ENCODE measurements at regions not wholly inside any gene's neighbourhood (a gene's known extent, or its start where the extent isn't known, plus 50 kb on each side); places are given as distances from the start of the nearest gene placed in this dataset.

DNA sequence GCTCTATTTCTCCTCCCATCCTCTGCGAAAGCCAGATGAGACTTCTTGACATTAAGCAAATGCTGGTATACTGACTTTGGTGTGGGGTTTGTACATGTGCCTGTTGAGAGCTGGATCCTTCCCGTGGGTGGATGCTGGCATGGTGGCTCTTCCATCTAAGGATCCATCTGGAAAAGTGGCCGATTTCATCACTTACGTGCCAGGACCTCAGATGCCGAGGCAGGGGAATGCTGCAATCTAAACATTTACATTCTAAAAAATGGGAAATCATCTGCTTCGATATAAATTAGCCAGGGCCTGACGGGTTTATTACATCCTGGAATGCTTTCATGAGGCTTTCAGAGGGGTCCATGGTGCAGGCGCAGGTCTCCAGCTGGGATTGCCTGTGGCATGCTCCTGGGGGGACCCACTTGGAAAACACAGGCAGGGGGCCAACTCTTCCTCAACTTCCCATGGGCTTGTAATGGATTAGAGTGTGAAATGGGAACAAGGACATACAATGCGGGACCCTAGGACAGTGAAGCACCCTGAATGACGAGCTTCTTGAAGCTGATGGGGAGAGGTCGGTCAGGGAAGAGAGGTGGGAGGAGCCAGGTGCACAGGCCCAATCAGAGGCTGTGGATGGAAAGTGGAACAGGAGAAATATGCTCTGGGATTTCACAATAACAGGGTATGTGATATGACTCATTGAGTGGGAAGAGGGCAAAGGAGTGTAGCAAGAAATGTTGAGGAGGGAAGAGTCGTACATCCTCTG is 105.5 kb upstream of the PITX1 start:
- Mint-ChIP-seq H3K27me3 (ENCODE audit: low read depth) (peaks cover 2% of the 10 kb centered on the region), H3K27ac (no peak overlapping the region)
- intact Hi-C loops (cut with micrococcal nuclease), result no loop called here

DNA sequence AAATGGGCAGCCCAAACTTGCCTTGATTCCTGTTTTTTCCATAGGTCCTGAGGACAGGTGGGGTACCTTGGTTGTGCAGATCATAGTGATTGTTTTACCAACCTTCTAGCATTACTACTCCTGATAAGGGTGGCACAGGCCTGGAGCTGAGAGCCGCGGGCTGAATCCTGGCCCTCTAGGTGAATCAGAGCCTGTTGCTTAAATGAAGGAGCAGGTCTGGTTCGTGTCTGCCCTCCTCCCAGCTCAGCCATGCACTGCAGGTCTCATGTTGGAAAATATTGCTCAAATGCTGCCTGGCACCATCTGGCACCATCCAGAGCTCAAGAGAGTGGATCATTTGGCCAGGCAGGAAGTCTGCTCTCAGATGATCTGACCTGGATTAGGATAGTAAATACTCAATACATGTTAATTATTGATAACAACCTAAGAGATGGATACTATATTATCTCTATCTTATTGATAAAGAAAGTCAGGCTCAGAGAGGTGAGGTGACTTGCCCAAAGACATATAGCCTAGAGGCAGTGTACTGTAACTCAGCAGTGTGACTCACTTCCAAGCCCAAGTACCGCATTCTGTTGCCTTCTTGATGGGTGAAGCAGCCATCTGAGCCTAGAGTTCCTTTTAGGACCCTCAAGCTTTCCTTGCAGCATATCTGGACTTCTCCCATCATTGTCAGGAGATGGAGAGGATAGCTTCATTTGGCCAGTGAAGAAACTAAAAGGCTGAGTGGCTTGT is 104.3 kb upstream of the PITX1 start:
- Mint-ChIP-seq H3K9me3 (no peaks in the 10 kb centered on the region), H3K27me3 (ENCODE audit: low read depth) (no peaks in the 10 kb centered on the region), H3K4me3 (ENCODE audit: low read depth) (no peak overlapping the region), H3K27ac (no peak overlapping the region), H3K4me1 (ENCODE audit: low read depth) (no peaks in the 10 kb centered on the region), H3K36me3 (ENCODE audit: low read depth) (no peaks in the 10 kb centered on the region)
- intact Hi-C loops (cut with micrococcal nuclease), result no loop called here
- DNase-seq (ENCODE audit: low spot score), result no peak

More for the DNA sequence above, 105.5 kb upstream of the PITX1 start:
- H3K4me1 Mint-ChIP-seq (ENCODE audit: low read depth), result no peaks in the 10 kb centered on the region
- H3K4me3 Mint-ChIP-seq (ENCODE audit: low read depth), result no peak overlapping the region
- H3K9me3 Mint-ChIP-seq, result no peaks in the 10 kb centered on the region
- H3K36me3 Mint-ChIP-seq (ENCODE audit: low read depth), result no peaks in the 10 kb centered on the region
- no peak for DNase-seq (ENCODE audit: low spot score)

DNA sequence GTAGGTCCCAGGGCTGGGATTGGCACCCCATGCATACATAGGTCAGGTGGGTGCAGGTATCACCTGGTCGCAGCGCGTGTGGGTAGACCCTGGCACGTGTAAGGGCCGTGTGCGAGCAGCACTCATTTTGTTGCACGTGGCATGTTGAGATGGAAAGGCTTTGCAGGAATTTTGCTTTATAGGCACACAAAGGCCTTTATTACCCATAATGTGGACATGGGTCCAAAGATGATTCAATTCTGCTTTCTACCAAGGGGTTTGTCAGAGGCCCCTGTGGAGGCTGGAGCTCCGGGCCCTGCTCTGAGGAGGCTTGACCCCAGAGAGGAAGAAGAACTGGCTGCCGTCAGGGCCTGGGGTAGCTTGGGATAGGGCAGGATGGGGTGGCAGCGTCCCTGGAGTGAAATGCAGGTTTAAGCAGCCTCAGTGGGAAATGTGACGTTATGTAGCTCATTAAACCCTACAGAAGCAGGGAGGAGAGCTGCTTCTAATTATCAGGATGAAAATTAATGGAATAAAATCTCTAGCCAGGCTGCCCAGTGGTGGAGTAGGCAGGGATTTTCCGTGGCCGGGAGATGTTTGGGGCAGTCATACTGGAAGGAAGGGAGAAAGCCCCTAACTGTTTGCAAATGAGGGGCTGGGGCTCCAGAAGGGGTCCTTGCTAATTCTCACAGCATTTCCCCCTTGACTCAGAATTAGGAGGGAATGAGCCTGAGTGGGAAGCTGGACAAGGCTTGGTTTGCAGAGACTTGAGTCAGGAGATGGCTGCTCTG is 103.3 kb upstream of the PITX1 start:
- Mint-ChIP-seq H3K4me3 (ENCODE audit: low read depth) (no peak overlapping the region), H3K36me3 (ENCODE audit: low read depth) (no peaks in the 10 kb centered on the region), H3K27me3 (ENCODE audit: low read depth) (no peaks in the 10 kb centered on the region), H3K4me1 (ENCODE audit: low read depth) (no peaks in the 10 kb centered on the region), H3K9me3 (no peaks in the 10 kb centered on the region), H3K27ac (no peak overlapping the region)
- DNase-seq (ENCODE audit: low spot score), result no peak
- intact Hi-C loops (cut with micrococcal nuclease), result no loop called here

DNA sequence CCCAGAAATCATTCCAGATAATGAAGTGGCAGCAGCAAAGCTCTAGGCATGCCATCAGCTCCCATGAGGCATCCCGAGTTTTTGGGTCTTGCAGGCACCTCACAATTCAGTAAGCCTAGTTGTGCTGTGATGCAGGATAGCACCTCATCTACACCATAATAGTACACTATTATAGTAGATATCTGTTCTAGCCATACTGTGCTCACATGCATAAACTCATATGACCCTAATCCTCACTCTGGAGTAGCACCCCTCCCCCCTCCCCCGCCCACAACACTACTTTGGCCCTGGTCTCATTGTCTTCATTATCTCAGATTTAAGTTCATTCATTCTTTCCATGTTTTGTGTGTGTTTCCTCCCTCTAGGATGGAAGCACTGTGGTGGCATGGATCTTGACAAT is 102.5 kb upstream of the PITX1 start:
- intact Hi-C loops (cut with micrococcal nuclease), result no loop called here
- no peaks in the 10 kb centered on the region for H3K9me3 Mint-ChIP-seq
- H3K36me3 Mint-ChIP-seq (ENCODE audit: low read depth), result no peaks in the 10 kb centered on the region
- H3K4me3 Mint-ChIP-seq (ENCODE audit: low read depth), result no peak overlapping the region
- H3K27me3 Mint-ChIP-seq (ENCODE audit: low read depth), result no peaks in the 10 kb centered on the region
- DNase-seq (ENCODE audit: low spot score), result no peak
- no peaks in the 10 kb centered on the region for H3K4me1 Mint-ChIP-seq (ENCODE audit: low read depth)
- H3K27ac Mint-ChIP-seq, result no peak overlapping the region

DNA sequence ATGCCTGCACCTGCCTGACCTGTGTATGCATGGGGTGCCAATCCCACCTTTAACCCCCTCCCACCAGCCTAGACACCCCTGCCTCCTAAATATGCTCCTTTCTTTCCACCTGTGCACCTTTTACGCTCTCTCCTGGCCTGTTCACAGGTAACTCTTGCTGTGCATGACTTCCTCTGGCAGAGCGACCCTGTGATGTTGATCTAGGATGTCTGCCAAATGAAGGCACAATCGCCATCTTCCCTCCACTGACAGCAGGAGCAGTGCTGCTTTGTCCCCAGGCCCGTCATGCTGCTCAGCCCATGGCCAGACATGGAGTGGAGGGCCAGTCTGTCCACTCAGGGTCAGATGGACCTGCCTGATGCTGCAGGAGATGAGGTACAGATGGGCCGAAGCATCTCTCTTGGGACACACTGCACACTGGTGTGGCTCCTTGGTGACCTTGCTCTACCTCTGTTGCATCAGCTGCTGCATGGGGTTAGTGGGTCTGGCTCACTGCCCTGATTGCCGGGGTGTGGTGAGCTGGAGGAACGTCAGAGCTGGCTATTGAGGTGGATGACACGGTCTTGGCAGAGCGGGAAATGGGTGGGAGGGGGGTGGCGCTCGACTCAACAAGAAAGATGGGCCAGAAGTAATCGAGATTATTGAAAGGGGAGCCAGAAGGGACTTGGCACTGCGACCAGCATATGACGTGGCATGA is 101.7 kb upstream of the PITX1 start:
- no peaks in the 10 kb centered on the region for H3K4me1 Mint-ChIP-seq (ENCODE audit: low read depth)
- intact Hi-C loops (cut with micrococcal nuclease), result no loop called here
- H3K27me3 Mint-ChIP-seq (ENCODE audit: low read depth), result no peaks in the 10 kb centered on the region
- no peak overlapping the region for H3K27ac Mint-ChIP-seq
- H3K9me3 Mint-ChIP-seq, result no peaks in the 10 kb centered on the region
- no peak overlapping the region for H3K4me3 Mint-ChIP-seq (ENCODE audit: low read depth)
- no peaks in the 10 kb centered on the region for H3K36me3 Mint-ChIP-seq (ENCODE audit: low read depth)
- DNase-seq (ENCODE audit: low spot score), result no peak

DNA sequence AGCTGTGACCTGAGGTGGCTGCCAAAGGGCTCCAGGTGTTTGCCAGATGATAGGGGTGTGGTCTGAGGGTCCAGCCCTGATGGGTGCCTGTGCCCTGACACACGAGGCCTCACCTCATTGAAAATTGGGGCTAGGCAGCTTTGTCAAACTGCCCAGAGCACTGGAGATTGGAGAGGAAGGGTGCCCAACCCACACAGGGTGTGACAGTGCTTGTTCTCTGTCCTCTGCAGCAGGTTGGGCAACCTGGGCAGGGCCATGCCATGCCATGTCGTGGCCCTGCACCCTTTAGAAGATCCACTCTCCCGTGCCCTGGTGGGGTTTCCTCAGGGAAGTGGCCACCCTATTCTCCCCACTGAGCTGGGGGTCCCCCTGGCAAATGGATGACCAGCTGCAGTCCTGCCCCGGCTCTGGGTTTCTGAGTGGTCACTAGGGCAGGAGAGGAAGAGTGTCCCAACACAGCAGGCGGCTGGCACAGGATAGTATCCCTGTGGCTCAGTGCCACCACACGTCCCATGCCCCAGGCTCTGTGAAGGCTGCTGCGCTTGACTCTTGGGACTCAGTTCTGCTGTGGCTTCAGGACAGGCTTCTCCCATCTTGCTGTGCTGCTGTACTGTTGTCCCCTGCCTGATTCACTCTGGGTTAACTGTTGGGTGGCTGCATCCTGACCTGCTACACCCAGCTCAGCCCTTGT is 100.8 kb upstream of the PITX1 start:
- Mint-ChIP-seq H3K27ac (no peak overlapping the region), H3K4me3 (ENCODE audit: low read depth) (no peak overlapping the region), H3K27me3 (ENCODE audit: low read depth) (no peaks in the 10 kb centered on the region), H3K36me3 (ENCODE audit: low read depth) (no peaks in the 10 kb centered on the region), H3K4me1 (ENCODE audit: low read depth) (no peaks in the 10 kb centered on the region), H3K9me3 (no peaks in the 10 kb centered on the region)
- DNase-seq (ENCODE audit: low spot score), result no peak
- intact Hi-C loops (cut with micrococcal nuclease), result no loop called here

DNA sequence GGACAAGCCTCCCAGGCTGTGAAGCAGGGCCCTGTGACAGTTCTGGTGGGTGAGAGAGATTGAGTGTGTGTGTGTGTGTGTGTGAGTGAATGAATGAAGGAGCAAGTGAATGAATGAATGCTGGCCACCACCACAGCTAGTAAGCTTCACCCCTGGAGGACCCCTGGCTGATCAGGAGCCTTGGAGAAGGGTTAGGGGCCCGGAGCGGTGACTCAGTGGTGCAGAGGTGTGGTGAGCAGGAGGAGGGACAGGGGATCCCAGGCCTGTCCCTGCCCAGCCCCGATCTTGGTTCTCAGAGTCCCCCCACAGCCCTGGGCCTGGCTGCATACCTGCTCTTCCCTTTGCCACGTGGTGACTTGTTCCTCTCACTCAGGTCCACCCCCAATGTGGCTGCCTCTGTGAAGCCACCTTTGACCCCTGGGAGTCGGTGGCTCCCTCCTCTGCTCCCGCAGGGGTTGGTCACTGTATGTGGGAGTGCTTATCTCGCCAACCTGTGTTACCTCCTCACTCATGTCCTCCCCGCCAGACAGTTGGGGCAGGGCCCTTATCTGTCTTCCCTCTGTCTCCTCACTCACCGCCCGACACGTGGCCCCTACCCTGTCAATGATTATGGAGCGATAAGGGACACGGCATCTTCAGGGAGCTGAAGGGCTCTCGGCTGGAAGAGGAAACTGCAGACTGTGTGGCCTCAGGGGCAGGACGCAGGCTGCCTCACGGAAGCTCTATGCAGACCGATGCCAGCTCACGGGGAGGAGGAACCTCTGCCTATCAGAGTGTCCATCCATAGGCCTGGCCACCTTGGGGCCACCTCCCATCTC is 99.9 kb upstream of the PITX1 start:
- Mint-ChIP-seq H3K36me3 (ENCODE audit: low read depth) (no peaks in the 10 kb centered on the region), H3K4me3 (ENCODE audit: low read depth) (no peak overlapping the region), H3K27ac (no peak overlapping the region)

DNA sequence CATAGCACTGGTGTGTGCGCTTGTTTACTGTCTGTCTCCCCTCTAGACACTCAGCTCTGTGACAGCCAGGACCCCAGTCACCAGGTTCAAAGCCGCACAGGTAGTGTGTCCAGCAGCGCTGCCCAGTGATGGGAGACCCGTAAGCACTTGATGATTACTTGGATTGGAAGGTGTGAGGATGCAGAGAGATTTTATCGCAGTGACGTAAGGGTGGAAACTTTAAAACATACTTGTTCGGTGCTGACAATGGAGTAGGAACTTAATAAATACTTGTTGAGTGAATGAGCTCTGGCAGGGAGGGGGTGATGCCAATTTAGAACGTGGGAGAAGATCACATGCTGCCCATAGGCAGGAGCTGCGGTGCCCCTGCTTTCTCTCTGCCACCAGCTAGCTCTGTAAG is 99.2 kb upstream of the PITX1 start:
- H3K27me3 Mint-ChIP-seq (ENCODE audit: low read depth), result peaks cover 5% of the 10 kb centered on the region
- H3K4me3 Mint-ChIP-seq (ENCODE audit: low read depth), result no peak overlapping the region
- intact Hi-C loops (cut with micrococcal nuclease), result no loop called here
- H3K36me3 Mint-ChIP-seq (ENCODE audit: low read depth), result no peaks in the 10 kb centered on the region
- no peaks in the 10 kb centered on the region for H3K9me3 Mint-ChIP-seq
- DNase-seq (ENCODE audit: low spot score), result no peak
- H3K4me1 Mint-ChIP-seq (ENCODE audit: low read depth), result peaks cover 4% of the 10 kb centered on the region
- no peak overlapping the region for H3K27ac Mint-ChIP-seq

More for the DNA sequence above, 99.9 kb upstream of the PITX1 start:
- Mint-ChIP-seq H3K9me3 (no peaks in the 10 kb centered on the region), H3K27me3 (ENCODE audit: low read depth) (peaks cover 5% of the 10 kb centered on the region), H3K4me1 (ENCODE audit: low read depth) (peaks cover 4% of the 10 kb centered on the region)
- no peak for DNase-seq (ENCODE audit: low spot score)
- intact Hi-C loops (cut with micrococcal nuclease), result no loop called here

DNA sequence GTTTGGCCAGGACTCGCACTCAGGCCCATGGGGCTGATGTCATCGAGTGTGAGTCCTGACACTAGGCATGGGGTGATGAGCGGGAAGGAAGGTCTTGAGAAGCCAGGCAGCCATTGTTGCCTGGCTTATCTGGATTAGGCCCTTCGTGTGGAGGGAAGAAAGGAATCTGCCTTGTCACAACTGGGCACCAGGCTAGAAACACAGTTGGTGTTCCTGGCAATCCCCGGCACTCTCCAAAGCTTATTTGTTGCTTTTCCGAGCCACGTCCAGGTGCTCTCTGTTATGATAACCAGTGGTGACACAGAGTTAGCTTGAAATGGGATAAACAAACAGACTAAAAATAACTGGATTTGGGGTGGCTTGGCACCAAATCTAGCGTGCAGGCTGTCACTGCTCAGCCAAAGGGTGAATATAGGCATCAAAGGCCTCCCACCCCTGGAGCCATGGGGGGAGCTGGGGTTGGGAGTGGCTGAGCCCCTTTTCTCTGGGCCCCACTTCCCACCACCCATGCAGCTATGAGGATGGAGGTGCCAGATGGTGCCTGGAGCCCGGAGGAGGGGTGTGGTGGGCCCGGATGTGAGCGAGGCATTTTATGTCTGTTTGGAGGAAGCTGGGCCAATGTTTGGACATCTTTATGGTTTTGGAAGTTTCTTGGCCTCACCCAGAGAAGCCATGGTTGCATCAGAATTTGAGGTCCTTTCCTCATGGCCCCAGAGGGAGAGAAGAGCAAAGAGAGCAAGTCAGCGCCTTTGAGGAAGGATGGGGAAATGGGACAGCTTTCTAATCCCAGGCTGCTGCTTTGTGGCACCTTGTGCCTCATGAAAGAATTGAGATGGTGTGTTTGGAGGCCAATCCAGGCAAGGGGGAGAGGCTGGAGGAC is 98.0 kb upstream of the PITX1 start:
- H3K27ac Mint-ChIP-seq, result no peak overlapping the region
- H3K9me3 Mint-ChIP-seq, result no peaks in the 10 kb centered on the region
- no peaks in the 10 kb centered on the region for H3K36me3 Mint-ChIP-seq (ENCODE audit: low read depth)
- H3K27me3 Mint-ChIP-seq (ENCODE audit: low read depth), result peaks cover 5% of the 10 kb centered on the region
- DNase-seq (ENCODE audit: low spot score), result no peak
- intact Hi-C loops (cut with micrococcal nuclease), result no loop called here
- H3K4me1 Mint-ChIP-seq (ENCODE audit: low read depth), result peaks cover 4% of the 10 kb centered on the region
- no peak overlapping the region for H3K4me3 Mint-ChIP-seq (ENCODE audit: low read depth)

DNA sequence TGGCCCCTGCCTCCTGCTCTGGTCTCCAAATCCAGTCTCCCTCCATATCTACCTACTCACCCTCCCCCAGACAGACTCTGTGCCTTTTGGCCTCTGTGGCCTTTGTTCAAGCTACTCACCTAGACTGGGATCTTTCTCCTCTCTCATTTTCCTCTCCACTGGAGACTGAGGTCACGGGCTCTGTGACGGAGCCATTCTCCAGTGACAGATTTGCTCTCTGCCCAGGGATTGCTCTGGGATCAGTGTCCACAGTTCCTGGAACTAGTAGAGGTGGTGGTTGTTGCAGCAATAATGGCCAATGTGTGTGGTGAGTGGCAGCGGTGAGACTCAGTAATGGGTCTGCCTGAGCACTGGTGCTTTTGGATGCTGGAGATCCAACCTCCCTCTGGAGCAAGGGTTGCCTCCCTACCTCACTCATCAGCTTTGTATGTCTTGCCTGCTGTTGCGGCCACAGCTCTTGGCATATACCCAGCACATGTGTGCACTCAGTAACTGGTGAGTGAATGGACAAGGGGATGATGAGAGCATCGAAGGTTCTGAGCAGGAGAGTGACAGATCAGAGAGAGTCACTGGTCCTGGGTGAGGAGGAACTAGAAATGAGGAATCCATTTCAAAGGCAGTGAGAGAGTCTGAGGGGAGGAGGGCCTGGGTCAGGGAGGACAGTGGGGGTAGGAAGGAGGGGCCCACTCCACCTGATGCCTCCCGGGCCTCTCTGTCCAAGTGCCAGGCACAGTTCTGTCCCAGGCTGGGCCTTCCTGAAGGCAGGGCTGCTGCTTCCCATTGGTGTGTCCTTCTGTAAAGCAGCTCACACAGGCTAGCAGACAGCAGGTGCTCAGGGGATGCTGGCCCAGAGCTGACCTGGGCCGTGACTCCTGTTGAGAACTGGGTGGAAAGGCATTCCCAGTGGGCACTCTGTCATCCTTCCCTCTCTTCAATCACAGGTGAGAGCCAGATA is 96.5 kb upstream of the PITX1 start:
- H3K27ac Mint-ChIP-seq, result no peak overlapping the region
- H3K4me3 Mint-ChIP-seq (ENCODE audit: low read depth), result no peak overlapping the region
- DNase-seq (ENCODE audit: low spot score), result no peak
- no peaks in the 10 kb centered on the region for H3K36me3 Mint-ChIP-seq (ENCODE audit: low read depth)
- peaks cover 5% of the 10 kb centered on the region for H3K27me3 Mint-ChIP-seq (ENCODE audit: low read depth)
- peaks cover 4% of the 10 kb centered on the region for H3K4me1 Mint-ChIP-seq (ENCODE audit: low read depth)
- intact Hi-C loops (cut with micrococcal nuclease), result no loop called here
- no peaks in the 10 kb centered on the region for H3K9me3 Mint-ChIP-seq

Measured in activated T-helper 2 cell treated with anti-CD3 and anti-CD28 coated beads, Interferon-gamma antibody, Interleukin-2, Interleukin-4, amounts not matched to agents 10 μg/mL and 5 μg/mL and 100 μg/mL, durations not matched to agents 14 hours and 24 hours and 36 hours (primary cell).